C4-2B (cell line): ENCODE measurements at regions not wholly inside any gene's neighbourhood (a gene's known extent, or its start where the extent isn't known, plus 50 kb on each side); places are given as distances from the start of the nearest gene placed in this dataset.

Experiments used
- ZFX ChIP-seq: fragments of 450-650 bp; IDR thresholded peaks from 2 replicates; pipeline ENCODE4 v1.6.1; 2017
- TF ChIP-seq, protein P1 (sequence below): fragments of 450-650 bp; conservative IDR thresholded peaks from 2 replicates; pipeline ENCODE4 v1.5.1; 2017; ENCODE audit warnings: mild to moderate bottlenecking

DNA sequence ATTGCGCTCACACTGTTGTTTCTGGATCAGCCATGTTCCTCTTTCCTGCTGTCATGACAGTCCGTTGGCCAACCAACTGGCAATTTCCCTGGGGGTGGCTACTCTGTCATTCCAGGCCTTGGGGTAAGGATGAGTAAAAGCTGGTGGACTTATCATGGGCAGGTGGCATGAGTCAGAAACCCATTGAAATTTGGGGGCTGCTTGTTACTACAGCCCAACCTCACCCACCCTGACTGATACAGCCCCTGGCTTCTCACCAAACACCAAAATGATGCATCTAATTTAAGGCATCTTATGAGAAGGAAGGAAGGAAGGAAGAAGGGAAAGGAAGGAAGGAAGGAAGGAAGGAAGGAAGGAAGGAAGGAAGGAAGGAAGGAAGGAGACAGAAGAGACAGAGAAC lies 53.9 kb upstream of the CRHR1 start:
- TF ChIP-seq, protein P1, sequence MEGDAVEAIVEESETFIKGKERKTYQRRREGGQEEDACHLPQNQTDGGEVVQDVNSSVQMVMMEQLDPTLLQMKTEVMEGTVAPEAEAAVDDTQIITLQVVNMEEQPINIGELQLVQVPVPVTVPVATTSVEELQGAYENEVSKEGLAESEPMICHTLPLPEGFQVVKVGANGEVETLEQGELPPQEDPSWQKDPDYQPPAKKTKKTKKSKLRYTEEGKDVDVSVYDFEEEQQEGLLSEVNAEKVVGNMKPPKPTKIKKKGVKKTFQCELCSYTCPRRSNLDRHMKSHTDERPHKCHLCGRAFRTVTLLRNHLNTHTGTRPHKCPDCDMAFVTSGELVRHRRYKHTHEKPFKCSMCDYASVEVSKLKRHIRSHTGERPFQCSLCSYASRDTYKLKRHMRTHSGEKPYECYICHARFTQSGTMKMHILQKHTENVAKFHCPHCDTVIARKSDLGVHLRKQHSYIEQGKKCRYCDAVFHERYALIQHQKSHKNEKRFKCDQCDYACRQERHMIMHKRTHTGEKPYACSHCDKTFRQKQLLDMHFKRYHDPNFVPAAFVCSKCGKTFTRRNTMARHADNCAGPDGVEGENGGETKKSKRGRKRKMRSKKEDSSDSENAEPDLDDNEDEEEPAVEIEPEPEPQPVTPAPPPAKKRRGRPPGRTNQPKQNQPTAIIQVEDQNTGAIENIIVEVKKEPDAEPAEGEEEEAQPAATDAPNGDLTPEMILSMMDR: no peak
- no peak for TF ChIP-seq ZFX
